GM18502 (cell line): ENCODE measurements at regions not wholly inside any gene's neighbourhood (a gene's known extent, or its start where the extent isn't known, plus 50 kb on each side); places are given as distances from the start of the nearest gene placed in this dataset.
"Not testable (repeated sequence)": the region's sequence is repeated elsewhere in the genome, so short reads cannot be mapped to it uniquely, and the experiment has no call there.

Source experiments
- ATAC-seq: cut with Tn5 transposase; IDR thresholded peaks from one replicate; pipeline ENCODE4 v1.9.1; 2021; ENCODE audit warnings: mild to moderate bottlenecking; ENCODE audit not compliant: unreplicated experiment, poor library complexity

- ATAC-seq, result no peak
These were observed 218.8 kb downstream of the DAD1 start for GRCh38 chr14:22370084-22370847.

- ATAC-seq, result no peak
These were observed 230.3 kb downstream of the DAD1 start for GRCh38 chr14:22358726-22359125.

- not testable (repeated sequence) for ATAC-seq
These were observed 239.7 kb downstream of the DAD1 start for GRCh38 chr14:22349281-22349680.

- ATAC-seq, result no peak
These were observed 244.4 kb downstream of the DAD1 start for GRCh38 chr14:22344673-22345072.

- not testable (repeated sequence) for ATAC-seq
These were observed 244.8 kb downstream of the DAD1 start for GRCh38 chr14:22344209-22344608.

GRCh38 chr14:22341049-22341448 is 248.0 kb downstream of the DAD1 start:
- no peak for ATAC-seq

GRCh38 chr14:22338917-22339715 is 249.9 kb downstream of the DAD1 start:
- ATAC-seq, result no peak

GRCh38 chr14:22338381-22338780 is 250.6 kb downstream of the DAD1 start:
- ATAC-seq, result no peak

- no peak for ATAC-seq
These were observed 251.1 kb downstream of the DAD1 start for GRCh38 chr14:22337938-22338337.

- ATAC-seq, result no peak
These were observed 251.5 kb downstream of the DAD1 start for GRCh38 chr14:22337521-22337920.

GRCh38 chr14:22336031-22336430 is 253.0 kb downstream of the DAD1 start:
- ATAC-seq, result no peak

GRCh38 chr14:22334627-22335026 is 254.4 kb downstream of the DAD1 start:
- ATAC-seq, result no peak

- ATAC-seq, result no peak
These were observed 254.8 kb downstream of the DAD1 start for GRCh38 chr14:22334275-22334577.

GRCh38 chr14:22333422-22334274 is 255.4 kb downstream of the DAD1 start:
- no peak for ATAC-seq

GRCh38 chr14:22332686-22333421 is 256.2 kb downstream of the DAD1 start:
- ATAC-seq, result no peak

GRCh38 chr14:22329371-22329770 is 259.7 kb downstream of the DAD1 start:
- ATAC-seq, result no peak

GRCh38 chr14:22325676-22326400 is 263.2 kb downstream of the DAD1 start:
- no peak for ATAC-seq

GRCh38 chr14:22320362-22320750 is 268.7 kb downstream of the DAD1 start:
- no peak for ATAC-seq

- no peak for ATAC-seq
These were observed 269.3 kb downstream of the DAD1 start for GRCh38 chr14:22319526-22320361.
